Endothelial cell of umbilical vein (primary cell): ENCODE measurements at regions not wholly inside any gene's neighbourhood (a gene's known extent, or its start where the extent isn't known, plus 50 kb on each side); places are given as distances from the start of the nearest gene placed in this dataset.

Experiments
- BruUV-seq: library from RNA; stranded (reverse); fragments of 400-500 nt; replicated peaks from 2 replicates; lab custom pipeline; 2021; lab: Mats Ljungman, UMichigan
- CTCF ChIA-PET: fragments of 300-600, 350-600 bp; sonication (Branson Sonifier 250); formaldehyde crosslinking; loops from one replicate; lab custom pipeline; 2021; ENCODE audit warnings: antibody characterized with exemption, inconsistent platforms; lab: Charles Lee
- POLR2A ChIA-PET: fragments of 300-600, 350-600 bp; sonication (Branson Sonifier 250); formaldehyde crosslinking; loops from one replicate; lab custom pipeline; 2021; ENCODE audit warnings: antibody characterized with exemption, inconsistent platforms; lab: Charles Lee
- DNase-seq: peaks from one replicate; pipeline ENCODE4 v3.0.0-alpha.2; 2011; ENCODE audit warnings: low read depth, low spot score
- FAIRE-seq: peaks from 2 replicates; lab custom pipeline; 2011; peaks lifted over from hg19 to GRCh38; lab: Jason Lieb, UNC
- H2AFZ ChIP-seq: 2 replicates; pipeline ENCODE4 v1.6.0; 2012; ENCODE audit warnings: low read depth, low read length, control low read depth, inconsistent platforms
- H3K27ac ChIP-seq: 2 replicates; pipeline ENCODE4 v1.5.1; 2011; ENCODE audit warnings: low read depth, mild to moderate bottlenecking, control low read depth, low read length, moderate library complexity; ENCODE audit not compliant: insufficient read depth
- H3K27me3 ChIP-seq, 2 experiments: 2 replicates each; pipeline versions ENCODE4 v1.6.0 to v1.6.1; 2011; ENCODE audit warnings: low read length in 2 of 2, mixed read lengths in 1 of 2; ENCODE audit not compliant: control insufficient read depth in 2 of 2, insufficient read depth in 2 of 2
- H3K36me3 ChIP-seq, 2 experiments: 2 replicates in 1 of 2; 3 replicates in 1 of 2; pipeline ENCODE4 v1.5.1; 2011; ENCODE audit warnings: low read length in 2 of 2, mild to moderate bottlenecking in 1 of 2, moderate library complexity in 1 of 2; ENCODE audit not compliant: control insufficient read depth in 2 of 2, insufficient read depth in 2 of 2; ENCODE audit errors: extremely low read depth in 1 of 2
- H3K4me1 ChIP-seq: 3 replicates; pipeline ENCODE4 v1.5.1; 2011; ENCODE audit warnings: mild to moderate bottlenecking, low read length; ENCODE audit not compliant: control insufficient read depth, insufficient read depth; ENCODE audit errors: extremely low read depth
- H3K4me2 ChIP-seq: 2 replicates; pipeline ENCODE4 v1.6.1; 2011; ENCODE audit warnings: low read length, control low read depth, mixed read lengths; ENCODE audit not compliant: insufficient read depth
- H3K4me3 ChIP-seq, 3 experiments: fragments of 200-600 bp in 1 of 3; sonication (generic), shearing (Covaris generic) in 1 of 3; replicated peaks in 1 of 3; 2 replicates each; pipeline ENCODE4 v1.5.1; 2011 to 2016; ENCODE audit warnings: control low read depth in 3 of 3, low read length in 3 of 3, mild to moderate bottlenecking in 2 of 3, inconsistent platforms in 1 of 3, low read depth in 1 of 3, moderate library complexity in 1 of 3; ENCODE audit not compliant: insufficient read depth in 1 of 3
- H3K79me2 ChIP-seq: 2 replicates; pipeline ENCODE4 v1.6.0; 2012; ENCODE audit warnings: low read length, inconsistent platforms; ENCODE audit not compliant: control insufficient read depth, insufficient read depth
- H3K9ac ChIP-seq: replicated peaks from 2 replicates; pipeline ENCODE3; 2011; ENCODE audit warnings: low read length, control low read depth; ENCODE audit not compliant: insufficient read depth; ENCODE audit errors: extremely low read depth
- H3K9me1 ChIP-seq: replicated peaks from 3 replicates; pipeline ENCODE4 v1.6.0; 2011; ENCODE audit warnings: mild to moderate bottlenecking, low read length; ENCODE audit not compliant: control insufficient read depth, insufficient read depth; ENCODE audit errors: extremely low read depth
- H3K9me3 ChIP-seq: replicated peaks from 2 replicates; pipeline ENCODE4 v1.5.1; 2012; ENCODE audit warnings: low read length, inconsistent platforms; ENCODE audit not compliant: control insufficient read depth, insufficient read depth
- H4K20me1 ChIP-seq: replicated peaks from 2 replicates; pipeline ENCODE3; 2011; ENCODE audit warnings: mild to moderate bottlenecking, low read length; ENCODE audit not compliant: control insufficient read depth, insufficient read depth; ENCODE audit errors: extremely low read depth
- CTCF ChIP-seq, 2 donors: IDR thresholded peaks; 1 replicate in 1 of 2; 2 replicates in 1 of 2; pipeline ENCODE4 v1.5.1; 2011; ENCODE audit warnings: low read length in 2 of 2, mild to moderate bottlenecking in 2 of 2, moderate library complexity in 2 of 2, control low read depth in 1 of 2, inconsistent platforms in 1 of 2, low read depth in 1 of 2; ENCODE audit not compliant: insufficient read depth in 1 of 2; ENCODE audit errors: extremely low read depth in 1 of 2
- EZH2 ChIP-seq: IDR thresholded peaks from 2 replicates; pipeline ENCODE4 v1.6.1; 2012; ENCODE audit warnings: borderline replicate concordance, low read depth, mild to moderate bottlenecking, moderate library complexity, low read length, inconsistent platforms; ENCODE audit not compliant: severe bottlenecking
- FOS ChIP-seq: IDR thresholded peaks from 2 replicates; pipeline ENCODE4 v1.6.1; 2011; ENCODE audit warnings: mild to moderate bottlenecking, low read length, moderate library complexity, borderline replicate concordance; ENCODE audit not compliant: insufficient read depth
- GATA2 ChIP-seq: IDR thresholded peaks from 2 replicates; pipeline ENCODE4 v1.7.0; 2011; ENCODE audit warnings: low read depth, mild to moderate bottlenecking, moderate library complexity, mixed read lengths, low read length; ENCODE audit not compliant: insufficient read length, insufficient read depth
- JUN ChIP-seq: IDR thresholded peaks from 2 replicates; pipeline ENCODE4 v1.6.1; 2011; ENCODE audit warnings: borderline replicate concordance, low read depth; ENCODE audit not compliant: insufficient read length, insufficient read depth
- MAX ChIP-seq: IDR thresholded peaks from 2 replicates; pipeline ENCODE4 v1.6.1; 2011; ENCODE audit not compliant: insufficient read depth, insufficient read length
- MYC ChIP-seq: IDR thresholded peaks from one replicate; pipeline ENCODE4 v1.6.1; 2011; ENCODE audit warnings: mild to moderate bottlenecking, low read depth, low read length
- POLR2A ChIP-seq: IDR thresholded peaks from 2 replicates; pipeline ENCODE4 v1.6.1; 2012; ENCODE audit warnings: low read depth, mild to moderate bottlenecking, control low read depth, low read length
- POLR2AphosphoS5 ChIP-seq: IDR thresholded peaks from 2 replicates; pipeline ENCODE4 v1.6.1; 2012; ENCODE audit warnings: low read depth, mild to moderate bottlenecking, control low read depth, low read length, moderate library complexity; ENCODE audit not compliant: insufficient read depth
- dilution Hi-C: fragments of 300-500 bp; cut with MboI; formaldehyde crosslinking; loops from one replicate; pipeline ENCODE4 v1.15.0; 2019; ENCODE audit warnings: low sequenced_read_pairs; ENCODE audit not compliant: extremely low pct_ligation_motif_present
- intact Hi-C: fragments of 100-400 bp; cut with micrococcal nuclease; formaldehyde crosslinking; loops from one replicate; pipeline ENCODE4 v1.10.0; 2022

GRCh38 chr4:23113104-23113503 lies 420.4 kb downstream of the GBA3 start:
- H3K9ac ChIP-seq: no peak overlapping the region
- H3K27me3 ChIP-seq: no peaks in the 10 kb centered on the region
- no peaks in the 10 kb centered on the region for H3K9me1 ChIP-seq
- TF ChIP-seq MAX (no peak), EZH2 (no peak), POLR2A (no peak), CTCF (IDR thresholded peaks at IDR 0.05; ENCODE audit: extremely low read depth in 1 of 2, insufficient read depth in 1 of 2, low read depth in 1 of 2, low read length in 2 of 2) (no peak), MYC (no peak), FOS (no peak), JUN (no peak), POLR2AphosphoS5 (no peak), GATA2 (no peak)
- FAIRE-seq (no peak), DNase-seq (no peak)
- no peak overlapping the region for H3K4me3 ChIP-seq
- H3K9me3 ChIP-seq: peaks cover 5% of the 10 kb centered on the region
- BruUV-seq: no TSS peak
- H2AFZ ChIP-seq: no peak overlapping the region
- H3K27ac ChIP-seq: no peak overlapping the region
- H3K4me2 ChIP-seq: no peak overlapping the region
- dilution Hi-C loops: no loop called here
- H3K4me1 ChIP-seq: no peaks in the 10 kb centered on the region
- POLR2A ChIA-PET: no interaction called here
- intact Hi-C loops: no loop called here
- H3K79me2 ChIP-seq: no peaks in the 10 kb centered on the region
- no peaks in the 10 kb centered on the region for H4K20me1 ChIP-seq
- H3K36me3 ChIP-seq: no peaks in the 10 kb centered on the region
- CTCF ChIA-PET: no interaction called here
